ENCODE measurements at regions not wholly inside any gene's neighbourhood (a gene's known extent, or its start where the extent isn't known, plus 50 kb on each side); places are given as distances from the start of the nearest gene placed in this dataset.

GRCh38 chr20:50387218-50387995 lies 122.8 kb upstream of the PTPN1 start:
- H3K27ac ChIP-seq (ENCODE audit: insufficient read depth, low read depth, low read length) = no peak overlapping the region
- DNase-seq (ENCODE audit: low read depth, low spot score) (no peak), FAIRE-seq (no peak)
- no peaks in the 10 kb centered on the region for H3K79me2 ChIP-seq (ENCODE audit: control insufficient read depth, insufficient read depth, low read length)
- H3K9me1 ChIP-seq (replicated peaks; ENCODE audit: control insufficient read depth, extremely low read depth, insufficient read depth, low read length) = no peaks in the 10 kb centered on the region
- dilution Hi-C loops (cut with MboI; ENCODE audit: extremely low pct_ligation_motif_present, low sequenced_read_pairs) (no loop called here), intact Hi-C loops (cut with micrococcal nuclease) (no loop called here)
- H3K4me3 ChIP-seq (replicated peaks in 1 of 3; ENCODE audit: insufficient read depth in 1 of 3, low read depth in 1 of 3, low read length in 3 of 3) = no peak overlapping the region
- H3K9me3 ChIP-seq (replicated peaks; ENCODE audit: control insufficient read depth, insufficient read depth, low read length) = no peaks in the 10 kb centered on the region
- H3K27me3 ChIP-seq (ENCODE audit: control insufficient read depth in 2 of 2, insufficient read depth in 2 of 2, low read length in 2 of 2) = no peaks in the 10 kb centered on the region
- no peaks in the 10 kb centered on the region for H4K20me1 ChIP-seq (replicated peaks; ENCODE audit: control insufficient read depth, extremely low read depth, insufficient read depth, low read length)
- TF ChIP-seq EZH2 (IDR thresholded peaks at IDR 0.05; ENCODE audit: borderline replicate concordance, low read depth, low read length, severe bottlenecking) = no peak
- TF ChIP-seq CTCF (IDR thresholded peaks at IDR 0.05; ENCODE audit: extremely low read depth in 1 of 2, insufficient read depth in 1 of 2, low read depth in 1 of 2, low read length in 2 of 2) = no peak
- TF ChIP-seq MAX (IDR thresholded peaks at IDR 0.05; ENCODE audit: insufficient read depth, insufficient read length) = no peak
- no peak for TF ChIP-seq MYC (IDR thresholded peaks at IDR 0.05; ENCODE audit: low read depth, low read length)
- no peak for TF ChIP-seq FOS (IDR thresholded peaks at IDR 0.05; ENCODE audit: borderline replicate concordance, insufficient read depth, low read length)
- no peak for TF ChIP-seq POLR2A (IDR thresholded peaks at IDR 0.05; ENCODE audit: low read depth, low read length)
- TF ChIP-seq JUN (IDR thresholded peaks at IDR 0.05; ENCODE audit: borderline replicate concordance, insufficient read depth, insufficient read length, low read depth) = no peak
- no peak for TF ChIP-seq POLR2AphosphoS5 (IDR thresholded peaks at IDR 0.05; ENCODE audit: insufficient read depth, low read depth, low read length)
- TF ChIP-seq GATA2 (IDR thresholded peaks at IDR 0.05; ENCODE audit: insufficient read depth, insufficient read length, low read depth, low read length) = no peak
- ChIA-PET CTCF (interaction anchor here (1.7 kb wide), 1 partner anchor 10 kb away, joined by 3 read pairs; no protein-coding TSS in a partner anchor), POLR2A (no interaction called here)
- H3K9ac ChIP-seq (replicated peaks; ENCODE audit: extremely low read depth, insufficient read depth, low read length) = no peak overlapping the region
- BruUV-seq (replicated peaks) = no TSS peak
- H3K4me1 ChIP-seq (ENCODE audit: control insufficient read depth, extremely low read depth, insufficient read depth, low read length) = peaks cover 8% of the 10 kb centered on the region
- no peaks in the 10 kb centered on the region for H3K36me3 ChIP-seq (ENCODE audit: control insufficient read depth in 2 of 2, extremely low read depth in 1 of 2, insufficient read depth in 2 of 2, low read length in 2 of 2)
- peak overlapping the region; percentile 61 for H2AFZ ChIP-seq (ENCODE audit: low read depth, low read length)
- H3K4me2 ChIP-seq (ENCODE audit: insufficient read depth, low read length) = peak overlapping the region; percentile 2

Data from endothelial cell of umbilical vein (primary cell).